ENCODE measurements at regions not wholly inside any gene's neighbourhood (a gene's known extent, or its start where the extent isn't known, plus 50 kb on each side); places are given as distances from the start of the nearest gene placed in this dataset.

DNA sequence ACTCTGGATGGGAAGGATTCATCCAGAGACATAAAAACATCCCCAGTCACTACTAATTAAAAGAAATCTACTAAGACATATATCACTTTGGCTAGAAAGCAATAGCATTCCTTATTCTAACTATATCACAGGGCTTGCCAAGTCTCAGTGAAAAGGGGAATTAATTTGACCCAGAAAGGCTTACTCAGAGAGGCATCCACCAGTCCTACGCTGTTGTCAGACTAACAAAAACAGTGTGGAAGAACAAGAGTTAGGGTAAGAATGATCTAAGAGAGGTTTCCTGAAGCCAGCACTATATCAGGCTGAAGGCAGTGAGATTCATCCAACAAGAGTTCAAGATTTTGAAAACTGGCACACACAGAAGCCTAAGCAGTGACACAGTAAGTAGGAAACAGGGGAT, 126.1 kb downstream of the GDAP2 start:
- no peak for DNase-seq (ENCODE audit: low read depth in 2 of 2)

DNA sequence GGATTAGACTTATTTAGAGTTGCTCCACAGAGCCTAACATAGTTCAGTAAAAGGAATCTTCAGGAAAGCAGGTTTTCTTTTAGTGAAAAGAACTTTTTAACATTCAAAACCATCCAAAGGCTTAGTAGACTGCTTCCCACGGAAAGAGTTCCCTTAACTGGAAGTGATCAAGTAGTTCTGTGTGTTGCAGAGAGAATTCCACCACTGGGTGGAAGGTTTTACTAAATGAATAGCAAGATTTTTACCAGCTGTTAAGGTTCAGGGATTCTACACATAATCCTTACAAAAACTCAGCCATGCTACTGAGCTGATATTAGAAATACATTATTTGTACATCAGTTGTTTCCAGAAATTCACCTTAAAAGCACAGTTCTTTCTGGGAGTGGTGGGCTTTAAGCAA, 119.7 kb downstream of the GDAP2 start:
- DNase-seq (ENCODE audit: low read depth in 2 of 2): no peak

DNA sequence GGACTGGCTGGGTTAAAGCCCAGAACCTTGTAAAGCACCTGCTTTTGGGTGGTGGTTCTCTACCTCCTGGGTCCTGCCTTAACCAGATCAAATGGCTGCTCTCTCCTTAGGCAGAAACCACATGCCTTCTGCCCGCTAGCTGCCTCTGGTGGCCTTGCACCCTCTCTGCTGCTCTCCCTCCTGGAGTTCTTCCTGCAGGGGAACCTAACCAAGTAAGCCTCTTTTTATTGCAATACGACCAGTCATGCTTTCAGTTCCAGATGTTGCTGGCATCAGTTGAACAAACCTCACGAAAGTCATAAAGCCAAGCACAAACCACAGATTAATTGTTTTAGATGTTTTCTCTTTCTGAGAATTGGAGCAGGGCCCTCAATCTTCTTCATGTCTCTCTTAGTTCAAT, 118.9 kb downstream of the GDAP2 start:
- peak in 1 of 2 experiments; percentile 44 for DNase-seq (ENCODE audit: low read depth in 2 of 2)

DNA sequence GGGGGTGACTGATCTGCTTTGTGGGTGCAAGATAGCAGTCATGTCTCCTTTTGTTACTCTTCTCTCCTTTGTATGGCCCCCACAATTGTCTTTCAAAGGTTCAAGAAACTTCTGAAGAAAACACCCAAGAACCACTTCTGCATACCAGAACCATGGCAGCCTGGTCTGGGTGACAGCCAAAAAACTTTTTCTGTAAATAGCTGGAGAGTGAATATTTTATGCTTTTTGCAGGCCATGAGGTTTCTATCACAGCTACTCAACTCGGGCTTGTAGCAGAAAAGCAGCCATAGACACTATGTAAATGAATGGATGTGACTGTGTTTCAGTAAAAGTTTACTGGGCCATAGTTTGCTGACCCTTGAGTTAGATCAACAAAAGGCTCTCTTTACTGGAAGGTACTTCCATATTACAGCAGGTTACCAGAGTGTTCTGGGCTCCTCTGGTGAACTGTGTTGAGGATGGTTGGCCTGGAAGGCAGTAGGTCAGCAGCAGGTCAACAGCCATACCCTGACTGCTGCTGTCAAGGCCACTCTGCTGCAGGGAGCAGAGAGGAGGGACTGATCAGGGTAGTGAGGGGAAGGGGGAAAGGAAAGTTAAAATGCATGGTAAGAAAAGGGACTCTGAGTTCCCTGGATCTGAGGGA, 116.4 kb downstream of the GDAP2 start:
- peak; percentile 46 to 60 for DNase-seq (ENCODE audit: low read depth in 2 of 2)

All from fibroblast of skin of left biceps (primary cell).